CD4-positive, CD25-positive, alpha-beta regulatory T cell (primary cell): ENCODE measurements at regions not wholly inside any gene's neighbourhood (a gene's known extent, or its start where the extent isn't known, plus 50 kb on each side); places are given as distances from the start of the nearest gene placed in this dataset.

ENCODE experiments used
- ATAC-seq, 2 donors: fragments of 150-1000 bp; cut with Tn5 transposase; one replicate each; pipeline ENCODE4 v1.10.0; 2021; ENCODE audit warnings: low read depth in 2 of 2, moderate number of reproducible peaks in 2 of 2, moderate library complexity in 1 of 2
- DNase-seq, 3 donors: peaks; one replicate each; pipeline versions ENCODE4 v3.0.0 to v3.0.0-alpha.2; 2012 to 2022; ENCODE audit warnings: mixed read lengths in 1 of 3
- H3K27ac ChIP-seq: one replicate; pipeline ENCODE4 v1.7.0; 2013; ENCODE audit warnings: mild to moderate bottlenecking, low read length; ENCODE audit not compliant: insufficient read depth, poor library complexity, severe bottlenecking
- H3K27me3 ChIP-seq: one replicate; pipeline ENCODE4 v1.7.0; 2013; ENCODE audit warnings: low read length; ENCODE audit not compliant: control insufficient read depth, insufficient read depth
- H3K36me3 ChIP-seq: one replicate; pipeline ENCODE4 v1.7.0; 2013; ENCODE audit warnings: mild to moderate bottlenecking, low read length, moderate library complexity; ENCODE audit not compliant: control insufficient read depth, insufficient read depth
- H3K4me1 ChIP-seq: 2 replicates; pipeline ENCODE4 v1.7.0; 2013; ENCODE audit warnings: mild to moderate bottlenecking, low read length; ENCODE audit not compliant: insufficient read depth, control insufficient read depth, poor library complexity, severe bottlenecking
- H3K4me3 ChIP-seq: one replicate; pipeline ENCODE4 v1.7.0; 2013; ENCODE audit warnings: low read depth, mild to moderate bottlenecking, low read length, moderate library complexity
- H3K9me3 ChIP-seq, 2 experiments: 1 replicate in 1 of 2; 2 replicates in 1 of 2; pipeline ENCODE4 v1.7.0; 2013; ENCODE audit warnings: low read length in 2 of 2, mild to moderate bottlenecking in 1 of 2, moderate library complexity in 1 of 2; ENCODE audit not compliant: control insufficient read depth in 2 of 2
- H3K27ac Mint-ChIP-seq, 3 donors: one replicate each; pipeline ENCODE4 v1.8.0; 2020 to 2022; ENCODE audit warnings: mild to moderate bottlenecking in 3 of 3, mixed read lengths in 3 of 3, moderate library complexity in 2 of 3
- H3K27me3 Mint-ChIP-seq: one replicate; pipeline ENCODE4 v1.8.0; 2022; ENCODE audit warnings: mild to moderate bottlenecking, mixed read lengths
- H3K36me3 Mint-ChIP-seq: one replicate; pipeline ENCODE4 v1.8.0; 2020; ENCODE audit warnings: mixed read lengths
- H3K4me1 Mint-ChIP-seq, 4 donors: one replicate each; pipeline ENCODE4 v1.8.0; 2020 to 2022; ENCODE audit warnings: mixed read lengths in 4 of 4, mild to moderate bottlenecking in 1 of 4
- H3K4me3 Mint-ChIP-seq, 4 donors: one replicate each; pipeline ENCODE4 v1.8.0; 2020 to 2022; ENCODE audit warnings: mild to moderate bottlenecking in 4 of 4, mixed read lengths in 4 of 4, moderate library complexity in 3 of 4
- H3K9me3 Mint-ChIP-seq, 7 donors: one replicate each; pipeline ENCODE4 v1.8.0; 2020 to 2022; ENCODE audit warnings: mixed read lengths in 7 of 7, mild to moderate bottlenecking in 3 of 7, moderate library complexity in 2 of 7

- Mint-ChIP-seq H3K27ac (no peak overlapping the region), H3K36me3 (no peaks in the 10 kb centered on the region), H3K4me3 (no peak overlapping the region), H3K9me3 (peaks cover 0 to 6% (median 0%) of the 10 kb centered on the region in 7 donors), H3K4me1 (peaks cover 0 to 3% (median 0%) of the 10 kb centered on the region in 4 donors), H3K27me3 (peaks cover 12% of the 10 kb centered on the region)
- H3K36me3 ChIP-seq = no peaks in the 10 kb centered on the region
- DNase-seq (no peak), ATAC-seq (no peak)
- H3K9me3 ChIP-seq = no peaks in the 10 kb centered on the region
- H3K27me3 ChIP-seq = peaks cover 4% of the 10 kb centered on the region
- no peaks in the 10 kb centered on the region for H3K4me1 ChIP-seq
- no peak overlapping the region for H3K27ac ChIP-seq
- H3K4me3 ChIP-seq = no peak overlapping the region
Observed at GRCh38 chr14:101004176-101004575, 100.7 kb upstream of the RTL1 start.

GRCh38 chr14:101004954-101005353 lies 101.4 kb upstream of the RTL1 start:
- no peak for ATAC-seq
- no peaks in the 10 kb centered on the region for H3K36me3 Mint-ChIP-seq

GRCh38 chr14:101005447-101005846 lies 101.9 kb upstream of the RTL1 start:
- no peak for ATAC-seq
- Mint-ChIP-seq H3K36me3 (no peaks in the 10 kb centered on the region), H3K4me3 (peak overlapping the region in 1 of 4 donors; percentile 73), H3K4me1 (peaks cover 0 to 3% (median 0%) of the 10 kb centered on the region in 4 donors), H3K27me3 (peaks cover 7% of the 10 kb centered on the region), H3K9me3 (peaks cover 0 to 6% (median 1%) of the 10 kb centered on the region in 7 donors), H3K27ac (no peak overlapping the region)
- Histone ChIP-seq H3K27me3 (peaks cover 3% of the 10 kb centered on the region), H3K4me1 (no peaks in the 10 kb centered on the region), H3K36me3 (no peaks in the 10 kb centered on the region), H3K27ac (no peak overlapping the region), H3K4me3 (no peak overlapping the region), H3K9me3 (no peaks in the 10 kb centered on the region)
- DNase-seq = no peak

More at GRCh38 chr14:101004954-101005353, 101.4 kb upstream of the RTL1 start:
- H3K4me1 ChIP-seq = no peaks in the 10 kb centered on the region
- H3K27me3 ChIP-seq = peaks cover 4% of the 10 kb centered on the region
- H3K4me3 Mint-ChIP-seq = no peak overlapping the region
- H3K27me3 Mint-ChIP-seq = peaks cover 12% of the 10 kb centered on the region
- peaks cover 0 to 6% (median 0%) of the 10 kb centered on the region in 7 donors for H3K9me3 Mint-ChIP-seq
- H3K9me3 ChIP-seq = no peaks in the 10 kb centered on the region
- no peak overlapping the region for H3K4me3 ChIP-seq
- peaks cover 0 to 3% (median 0%) of the 10 kb centered on the region in 4 donors for H3K4me1 Mint-ChIP-seq
- H3K27ac ChIP-seq = no peak overlapping the region
- no peaks in the 10 kb centered on the region for H3K36me3 ChIP-seq
- no peak for DNase-seq
- H3K27ac Mint-ChIP-seq = no peak overlapping the region

DNA sequence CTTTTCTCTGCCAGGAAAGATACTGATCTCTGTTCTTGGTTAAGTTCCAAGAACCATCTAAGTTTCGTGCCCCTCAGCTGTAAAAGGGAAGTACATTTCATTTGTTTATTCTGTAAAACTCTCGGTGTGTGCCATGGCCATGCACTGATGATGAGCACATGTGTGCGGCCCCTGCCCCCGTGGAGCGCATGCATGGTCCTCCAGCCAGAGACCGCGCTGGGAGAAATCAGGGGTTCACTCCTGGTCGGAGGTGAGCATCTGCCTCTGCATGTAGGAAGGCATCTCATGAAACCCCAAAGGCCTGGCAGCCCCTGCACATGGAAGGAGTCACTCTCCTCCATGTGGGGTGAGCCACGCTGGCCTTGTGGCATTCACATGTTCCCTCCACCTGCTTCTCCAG lies 102.5 kb upstream of the RTL1 start:
- H3K4me3 ChIP-seq = no peak overlapping the region
- H3K4me1 Mint-ChIP-seq = peaks cover 0 to 3% (median 0%) of the 10 kb centered on the region in 4 donors
- peaks cover 5% of the 10 kb centered on the region for H3K27me3 Mint-ChIP-seq
- no peak overlapping the region for H3K27ac ChIP-seq
- no peaks in the 10 kb centered on the region for H3K36me3 Mint-ChIP-seq
- DNase-seq (peak in 1 of 3 donors; percentile 51), ATAC-seq (no peak)
- H3K4me3 Mint-ChIP-seq = no peak overlapping the region
- peaks cover 0 to 2% (median 0%) of the 10 kb centered on the region in 7 donors for H3K9me3 Mint-ChIP-seq
- H3K36me3 ChIP-seq = no peaks in the 10 kb centered on the region
- no peaks in the 10 kb centered on the region for H3K9me3 ChIP-seq
- no peaks in the 10 kb centered on the region for H3K27me3 ChIP-seq
- no peaks in the 10 kb centered on the region for H3K4me1 ChIP-seq
- no peak overlapping the region for H3K27ac Mint-ChIP-seq

- Histone ChIP-seq H3K27ac (no peak overlapping the region), H3K4me1 (no peaks in the 10 kb centered on the region), H3K4me3 (no peak overlapping the region), H3K27me3 (no peaks in the 10 kb centered on the region), H3K9me3 (peaks cover 0 to under 1% of the 10 kb centered on the region in 2 experiments), H3K36me3 (no peaks in the 10 kb centered on the region)
- H3K27ac Mint-ChIP-seq = no peak overlapping the region
- H3K36me3 Mint-ChIP-seq = no peaks in the 10 kb centered on the region
- peaks cover 0 to 3% (median 0%) of the 10 kb centered on the region in 4 donors for H3K4me1 Mint-ChIP-seq
- H3K27me3 Mint-ChIP-seq = peaks cover 5% of the 10 kb centered on the region
- ATAC-seq = no peak
- DNase-seq = no peak
- H3K4me3 Mint-ChIP-seq = no peak overlapping the region
- H3K9me3 Mint-ChIP-seq = peaks cover 0 to 5% (median 0%) of the 10 kb centered on the region in 7 donors
Observed at GRCh38 chr14:101007004-101007614, 103.6 kb upstream of the RTL1 start.

DNA sequence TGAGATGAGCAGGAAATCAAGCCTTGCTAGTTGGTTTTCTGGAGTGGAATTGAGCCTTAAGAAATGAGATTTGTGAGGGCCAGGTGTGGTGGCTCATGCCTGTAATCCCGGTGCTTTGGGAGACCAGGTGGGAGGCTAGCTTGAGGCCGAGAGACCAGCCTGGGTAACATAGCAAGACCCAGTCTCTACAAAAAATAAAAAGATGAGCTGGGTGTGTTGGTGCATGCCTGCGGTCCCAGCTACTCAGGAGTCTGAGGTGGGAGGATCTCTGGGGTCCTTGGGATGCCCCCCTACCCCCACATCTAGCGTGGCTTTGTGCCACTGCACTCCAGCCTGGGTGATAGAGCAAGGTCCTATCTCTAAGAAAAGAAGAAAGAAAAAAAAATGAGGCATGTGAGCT lies 104.2 kb upstream of the RTL1 start:
- ATAC-seq (no peak), DNase-seq (no peak)
- Histone ChIP-seq H3K9me3 (peaks cover 0 to 4% of the 10 kb centered on the region in 2 experiments), H3K4me3 (no peak overlapping the region), H3K27ac (no peak overlapping the region), H3K36me3 (no peaks in the 10 kb centered on the region), H3K27me3 (no peaks in the 10 kb centered on the region), H3K4me1 (no peaks in the 10 kb centered on the region)
- Mint-ChIP-seq H3K9me3 (peaks cover 0 to 5% (median 2%) of the 10 kb centered on the region in 7 donors), H3K27ac (no peak overlapping the region), H3K4me3 (no peak overlapping the region), H3K36me3 (no peaks in the 10 kb centered on the region), H3K4me1 (peaks cover 0 to 3% (median 0%) of the 10 kb centered on the region in 4 donors), H3K27me3 (peaks cover 5% of the 10 kb centered on the region)

DNA sequence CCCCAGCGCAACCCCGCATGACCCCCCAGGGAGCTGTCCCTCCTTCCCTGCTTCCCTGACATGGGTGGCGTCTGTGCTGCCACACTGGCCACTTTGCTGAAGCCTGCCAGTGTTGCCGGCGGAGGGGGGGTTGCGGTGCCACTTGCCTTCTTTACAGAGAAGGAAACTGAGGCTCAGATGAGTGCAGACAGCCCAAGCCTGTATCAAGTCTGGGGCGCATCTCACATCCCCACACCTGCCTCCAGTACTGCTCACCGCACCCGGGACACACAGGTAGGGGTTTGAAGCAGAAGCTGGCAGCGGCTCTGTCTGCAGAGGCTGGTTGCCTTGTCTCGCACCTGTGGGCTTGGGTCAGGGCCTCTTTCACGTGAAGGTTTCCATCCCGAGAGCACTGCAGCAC lies 104.7 kb upstream of the RTL1 start:
- no peak overlapping the region for H3K27ac Mint-ChIP-seq
- H3K4me1 ChIP-seq = no peaks in the 10 kb centered on the region
- H3K4me3 ChIP-seq = no peak overlapping the region
- no peaks in the 10 kb centered on the region for H3K27me3 ChIP-seq
- peaks cover 0 to 4% of the 10 kb centered on the region in 2 experiments for H3K9me3 ChIP-seq
- peaks cover 0 to 3% (median 0%) of the 10 kb centered on the region in 4 donors for H3K4me1 Mint-ChIP-seq
- H3K36me3 ChIP-seq = no peaks in the 10 kb centered on the region
- H3K36me3 Mint-ChIP-seq = no peaks in the 10 kb centered on the region
- no peak overlapping the region for H3K4me3 Mint-ChIP-seq
- H3K27me3 Mint-ChIP-seq = peaks cover 5% of the 10 kb centered on the region
- no peak for ATAC-seq
- no peak for DNase-seq
- peaks cover 0 to 5% (median 2%) of the 10 kb centered on the region in 7 donors for H3K9me3 Mint-ChIP-seq
- no peak overlapping the region for H3K27ac ChIP-seq
